ENCODE measurements at regions not wholly inside any gene's neighbourhood (a gene's known extent, or its start where the extent isn't known, plus 50 kb on each side); places are given as distances from the start of the nearest gene placed in this dataset.
A peak's percentile ranks its signal among the peaks of the same experiment; 100 is the strongest.

DNA sequence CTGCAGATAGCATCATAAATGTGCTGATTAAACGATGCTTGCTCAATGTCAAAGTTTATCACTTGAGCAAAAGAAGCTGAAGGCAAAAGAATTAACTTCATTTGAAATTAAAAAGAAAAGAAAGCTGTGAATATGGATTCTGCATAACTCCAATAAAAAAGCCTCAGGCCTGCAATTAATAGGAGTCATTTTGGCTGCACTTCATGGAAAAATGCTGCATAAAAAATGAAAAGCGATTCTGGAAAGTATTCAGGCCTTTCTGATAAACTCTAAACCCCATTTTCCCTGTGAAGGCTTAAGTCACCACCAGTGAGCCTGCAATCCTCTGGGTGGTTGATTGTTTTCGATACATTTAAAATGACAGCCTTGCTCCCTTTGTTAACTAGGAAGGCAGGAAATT, 1793.4 kb downstream of the SUCLG1 start:
- Mint-ChIP-seq H3K4me3 (no peak overlapping the region), H3K27ac (no peak overlapping the region), H3K4me1 (no peaks in the 10 kb centered on the region), H3K27me3 (no peaks in the 10 kb centered on the region), H3K9me3 (peaks cover 5 to 12% of the 10 kb centered on the region in 2 donors)
- ATAC-seq (no peak), DNase-seq (no peak)

DNA sequence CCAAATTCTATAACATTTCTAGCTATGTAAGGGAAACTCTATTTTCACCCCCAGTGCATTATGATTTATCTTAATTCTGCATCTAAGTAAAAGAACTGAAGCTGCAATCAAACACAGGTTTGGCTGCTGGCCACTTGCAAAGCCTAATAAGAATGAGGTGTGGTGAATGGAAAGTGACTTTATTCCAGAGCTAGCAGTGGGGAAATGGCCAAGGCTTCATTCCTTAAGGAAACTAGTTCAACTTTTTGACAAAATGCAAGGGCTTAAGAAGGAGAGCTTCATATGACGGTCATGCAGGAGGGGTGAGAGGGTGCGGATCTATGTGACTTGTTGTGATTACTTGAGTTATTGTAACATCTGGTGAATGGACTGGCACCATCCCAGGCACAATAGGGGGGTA, 1802.0 kb downstream of the SUCLG1 start:
- peaks cover 8 to 17% of the 10 kb centered on the region in 2 donors for H3K9me3 Mint-ChIP-seq
- no peaks in the 10 kb centered on the region for H3K4me1 Mint-ChIP-seq
- no peak overlapping the region for H3K27ac Mint-ChIP-seq
- no peaks in the 10 kb centered on the region for H3K27me3 Mint-ChIP-seq
- DNase-seq (no peak), ATAC-seq (no peak)
- H3K4me3 Mint-ChIP-seq = no peak overlapping the region

DNA sequence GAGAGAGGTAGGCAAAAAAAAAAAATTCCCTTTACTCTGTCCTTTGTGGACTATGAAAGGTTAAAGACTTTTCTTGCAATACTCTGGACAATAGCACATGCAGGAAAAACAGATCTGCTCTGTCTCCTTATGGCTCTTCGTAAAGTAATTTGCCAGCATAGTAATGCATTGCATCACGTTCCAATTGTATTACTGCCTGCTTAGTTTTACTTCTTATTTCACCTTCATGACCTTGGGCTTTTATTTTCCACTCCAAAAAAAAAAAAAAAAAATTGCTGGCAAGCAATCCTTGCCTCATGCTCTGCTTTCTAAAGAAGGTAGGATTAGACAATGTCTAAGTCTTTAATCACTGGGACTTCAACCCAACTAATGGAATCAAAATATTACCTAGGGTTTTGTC, 1802.7 kb downstream of the SUCLG1 start:
- ATAC-seq (no peak), DNase-seq (no peak)
- Mint-ChIP-seq H3K27ac (no peak overlapping the region), H3K27me3 (no peaks in the 10 kb centered on the region), H3K4me1 (no peaks in the 10 kb centered on the region), H3K4me3 (no peak overlapping the region), H3K9me3 (peaks cover 14 to 17% of the 10 kb centered on the region in 2 donors)

DNA sequence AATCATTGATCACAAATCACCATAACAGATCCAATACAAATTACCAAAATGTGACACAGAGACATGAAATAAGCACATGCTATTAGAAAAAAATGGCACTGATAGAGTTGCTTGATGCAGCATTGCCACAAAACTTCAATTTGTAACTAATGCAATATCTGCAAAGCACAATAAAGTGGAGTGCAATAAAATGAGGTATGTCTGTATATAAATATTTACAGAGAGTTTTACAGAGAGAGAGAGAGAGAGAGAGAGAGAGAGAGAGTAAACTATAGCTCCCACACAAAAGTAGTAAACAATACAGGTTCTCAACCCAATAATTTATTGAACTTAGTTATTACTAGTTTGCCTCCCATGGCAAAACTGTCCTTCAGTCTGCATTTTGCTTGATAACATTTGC, 1807.0 kb downstream of the SUCLG1 start:
- Mint-ChIP-seq H3K27me3 (no peaks in the 10 kb centered on the region), H3K4me3 (no peak overlapping the region), H3K27ac (no peak overlapping the region), H3K9me3 (peaks cover 10 to 27% of the 10 kb centered on the region in 2 donors), H3K4me1 (no peaks in the 10 kb centered on the region)
- ATAC-seq (no peak), DNase-seq (no peak)

DNA sequence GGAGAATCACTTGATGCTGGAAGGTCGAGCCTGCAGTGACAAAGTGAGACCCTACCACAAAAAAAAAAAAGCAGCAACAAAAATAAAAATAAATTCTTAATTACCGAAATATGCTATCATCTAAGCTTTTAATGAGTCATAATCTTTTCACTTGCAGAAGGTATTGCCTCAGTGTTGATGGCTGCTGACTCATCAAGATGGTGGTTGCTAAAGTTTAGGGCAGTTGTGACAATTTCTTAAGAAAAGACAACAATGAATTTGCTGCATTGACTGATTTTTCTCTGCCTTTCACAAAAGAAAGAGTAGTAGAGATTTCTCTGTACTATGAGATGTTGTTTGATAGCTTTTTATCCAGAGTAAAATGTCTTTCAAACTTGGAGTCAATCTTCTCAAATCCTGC, 1809.0 kb downstream of the SUCLG1 start:
- DNase-seq = no peak

DNA sequence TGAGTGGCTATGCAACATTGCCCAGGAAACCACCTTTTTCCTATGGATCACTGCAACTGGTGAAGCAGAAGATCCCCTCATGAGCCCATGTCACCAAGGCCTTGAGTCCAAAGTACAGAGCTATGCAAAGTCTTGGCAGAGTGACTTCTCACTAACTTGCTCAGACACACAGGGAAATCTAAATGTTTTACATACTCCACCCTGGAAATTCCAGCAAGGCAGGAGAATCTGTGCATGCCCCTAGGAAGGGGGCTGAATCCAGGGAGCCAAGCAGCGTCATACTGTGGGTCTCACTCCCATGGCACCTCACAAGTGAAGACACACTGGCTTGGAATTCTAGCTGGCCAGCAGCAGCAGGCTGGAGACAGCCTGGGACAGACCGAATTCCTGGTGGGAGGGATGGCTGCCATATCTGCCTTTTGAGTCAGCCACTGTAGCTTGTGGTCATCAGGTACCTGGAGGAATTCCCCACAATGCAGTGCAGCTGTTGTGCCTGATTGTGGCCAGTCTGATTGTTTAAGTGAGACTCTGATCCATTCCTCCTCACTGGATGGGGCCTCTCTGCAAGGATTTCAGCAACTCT, 1817.4 kb downstream of the SUCLG1 start:
- DNase-seq = no peak
- Mint-ChIP-seq H3K9me3 (peaks cover 29 to 38% of the 10 kb centered on the region in 2 donors), H3K27me3 (no peaks in the 10 kb centered on the region), H3K4me1 (no peaks in the 10 kb centered on the region), H3K27ac (no peak overlapping the region), H3K4me3 (no peak overlapping the region)
- ATAC-seq = no peak

More for the DNA sequence above, 1809.0 kb downstream of the SUCLG1 start:
- H3K9me3 Mint-ChIP-seq = peaks cover 14 to 25% of the 10 kb centered on the region in 2 donors
- no peak overlapping the region for H3K4me3 Mint-ChIP-seq
- H3K27me3 Mint-ChIP-seq = no peaks in the 10 kb centered on the region
- no peaks in the 10 kb centered on the region for H3K4me1 Mint-ChIP-seq
- no peak overlapping the region for H3K27ac Mint-ChIP-seq
- ATAC-seq = no peak

DNA sequence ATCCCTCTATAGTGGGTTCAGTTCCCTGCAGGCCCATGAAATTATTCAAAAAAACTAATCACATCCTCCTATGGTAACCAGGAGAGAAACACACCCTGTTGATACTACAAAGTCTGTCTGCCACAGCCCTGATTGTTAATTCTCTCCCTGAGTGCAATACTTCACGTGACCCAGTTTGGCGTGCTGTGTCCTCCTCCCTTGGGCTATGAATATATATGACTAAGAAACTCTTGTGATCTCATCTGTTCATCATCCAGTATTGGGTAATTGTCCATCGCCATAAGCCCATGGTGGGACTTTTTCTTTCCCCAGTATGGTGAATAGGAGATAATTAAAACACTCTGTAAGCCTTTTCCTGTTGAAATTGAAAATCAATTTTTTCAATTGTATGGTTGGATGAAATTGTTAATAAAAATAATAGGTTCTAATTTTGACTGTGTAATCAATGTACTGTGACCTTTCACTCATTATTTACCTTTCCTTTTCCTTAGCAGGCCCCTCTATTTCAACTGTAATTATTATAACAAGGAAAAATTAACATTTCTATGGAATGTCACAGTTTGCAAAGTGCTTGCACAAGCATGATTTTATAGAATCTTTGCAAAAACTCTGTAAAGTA, 1822.6 kb downstream of the SUCLG1 start:
- no peak for DNase-seq
- H3K9me3 Mint-ChIP-seq = peaks cover 19% of the 10 kb centered on the region in 2 donors
- H3K4me3 Mint-ChIP-seq = no peak overlapping the region
- no peaks in the 10 kb centered on the region for H3K27me3 Mint-ChIP-seq
- ATAC-seq = no peak
- H3K27ac Mint-ChIP-seq = no peak overlapping the region
- no peaks in the 10 kb centered on the region for H3K4me1 Mint-ChIP-seq

DNA sequence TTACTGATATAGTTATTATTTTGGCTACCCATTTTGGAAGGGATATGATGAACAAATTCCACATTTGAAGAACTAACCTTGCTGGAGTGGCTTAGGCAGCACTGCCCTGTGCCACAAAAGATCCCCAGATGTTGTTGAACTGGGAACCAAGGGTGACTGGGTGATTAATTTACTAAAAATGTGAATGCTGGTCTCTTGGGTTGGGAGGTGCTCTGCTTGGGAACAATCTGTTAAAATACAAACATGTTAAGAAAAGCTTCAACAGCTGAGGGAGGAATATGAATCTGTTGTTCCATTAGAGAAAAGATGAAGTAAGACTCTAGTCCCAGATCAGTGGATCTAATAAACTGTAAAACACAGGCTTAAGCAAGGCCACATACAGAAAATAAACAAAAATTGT, 1860.1 kb downstream of the SUCLG1 start:
- ATAC-seq (no peak), DNase-seq (no peak)
- H3K9me3 Mint-ChIP-seq = peaks cover 13 to 14% of the 10 kb centered on the region in 2 donors
- no peaks in the 10 kb centered on the region for H3K4me1 Mint-ChIP-seq
- H3K27ac Mint-ChIP-seq = no peak overlapping the region
- no peaks in the 10 kb centered on the region for H3K27me3 Mint-ChIP-seq
- no peak overlapping the region for H3K4me3 Mint-ChIP-seq

DNA sequence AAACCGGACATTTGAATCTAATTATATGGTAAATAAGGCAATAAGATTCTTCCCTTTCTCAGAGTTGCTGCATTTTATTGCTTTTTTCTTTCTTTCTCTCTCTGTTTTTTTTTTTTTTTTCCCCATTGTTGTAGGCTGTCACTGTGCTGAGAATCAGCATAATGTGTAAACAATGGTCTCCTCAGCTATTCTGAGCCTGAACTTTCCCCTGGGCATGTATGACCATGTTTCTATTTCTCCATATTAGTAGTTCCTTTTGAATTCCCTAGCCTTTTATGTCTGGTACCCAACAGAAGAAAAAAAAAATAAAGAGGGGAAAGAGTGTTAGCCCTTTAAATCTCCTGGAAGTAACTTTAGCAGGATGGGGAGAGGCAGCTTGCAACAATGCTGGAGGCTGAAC, 1862.5 kb downstream of the SUCLG1 start:
- DNase-seq = no peak
- Mint-ChIP-seq H3K4me3 (no peak overlapping the region), H3K4me1 (no peaks in the 10 kb centered on the region), H3K9me3 (peaks cover 13 to 14% of the 10 kb centered on the region in 2 donors), H3K27ac (no peak overlapping the region), H3K27me3 (no peaks in the 10 kb centered on the region)
- ATAC-seq = no peak

DNA sequence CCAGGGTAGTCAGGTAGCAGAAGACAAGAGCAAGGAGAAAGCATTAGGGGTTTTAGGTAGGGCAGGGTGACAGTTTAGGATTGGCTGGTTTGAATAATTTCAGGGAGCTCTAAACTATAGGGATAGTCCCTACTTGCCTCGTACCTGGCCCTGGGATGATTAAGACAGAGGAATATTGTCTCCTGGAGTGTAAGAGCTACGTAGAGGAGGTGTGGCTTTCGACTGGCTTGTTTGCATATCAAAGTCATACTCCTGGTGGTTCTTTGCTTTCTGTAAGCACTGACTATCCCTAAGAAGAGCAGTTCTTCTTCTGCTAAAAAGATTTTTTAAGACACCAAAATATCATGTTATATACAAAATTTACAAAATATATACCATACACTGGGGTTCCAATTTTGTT, 1867.4 kb downstream of the SUCLG1 start:
- Mint-ChIP-seq H3K9me3 (peaks cover 11% of the 10 kb centered on the region in 2 donors), H3K4me3 (no peak overlapping the region), H3K27me3 (no peaks in the 10 kb centered on the region), H3K4me1 (no peaks in the 10 kb centered on the region), H3K27ac (no peak overlapping the region)
- ATAC-seq (no peak), DNase-seq (no peak)

DNA sequence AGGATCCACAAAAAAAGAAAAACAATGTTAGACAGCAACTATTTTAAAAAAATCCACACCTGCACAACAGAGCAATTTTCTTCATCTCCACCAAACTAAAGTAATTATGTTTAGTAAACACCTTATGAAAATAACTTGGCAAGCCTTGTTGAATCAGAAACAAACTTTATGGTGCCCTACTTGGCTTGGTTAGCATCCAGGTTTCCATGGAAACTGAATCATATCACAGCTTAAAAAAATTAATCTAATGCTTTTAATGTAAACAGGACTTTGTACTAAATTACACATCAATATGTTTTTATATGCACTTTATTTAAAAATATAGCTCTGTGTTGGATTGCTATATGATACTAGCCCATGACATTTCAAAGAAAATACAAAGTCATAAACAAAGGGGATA, 1882.4 kb downstream of the SUCLG1 start:
- Mint-ChIP-seq H3K4me1 (no peaks in the 10 kb centered on the region), H3K27me3 (no peaks in the 10 kb centered on the region), H3K4me3 (no peak overlapping the region), H3K27ac (no peak overlapping the region), H3K9me3 (peaks cover 11 to 16% of the 10 kb centered on the region in 2 donors)
- ATAC-seq (no peak), DNase-seq (no peak)

DNA sequence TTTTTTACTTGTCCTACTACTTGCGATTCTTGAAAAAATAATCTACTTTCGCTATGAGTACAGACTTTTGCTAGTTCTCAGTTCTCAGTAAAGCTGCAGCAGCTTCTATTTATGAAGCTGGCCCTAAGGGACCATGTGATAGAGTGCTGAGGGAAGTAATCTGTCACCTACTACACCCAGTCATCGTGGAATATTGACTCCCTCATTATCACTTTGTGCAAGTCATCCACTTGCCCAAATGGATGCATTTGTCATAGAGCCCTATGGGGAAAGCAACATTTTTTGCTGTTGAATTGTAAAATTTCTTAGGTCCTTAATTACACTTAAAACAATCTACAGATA, 1919.8 kb downstream of the SUCLG1 start:
- peaks cover 7 to 16% of the 10 kb centered on the region in 2 donors for H3K9me3 Mint-ChIP-seq
- no peaks in the 10 kb centered on the region for H3K27me3 Mint-ChIP-seq

DNA sequence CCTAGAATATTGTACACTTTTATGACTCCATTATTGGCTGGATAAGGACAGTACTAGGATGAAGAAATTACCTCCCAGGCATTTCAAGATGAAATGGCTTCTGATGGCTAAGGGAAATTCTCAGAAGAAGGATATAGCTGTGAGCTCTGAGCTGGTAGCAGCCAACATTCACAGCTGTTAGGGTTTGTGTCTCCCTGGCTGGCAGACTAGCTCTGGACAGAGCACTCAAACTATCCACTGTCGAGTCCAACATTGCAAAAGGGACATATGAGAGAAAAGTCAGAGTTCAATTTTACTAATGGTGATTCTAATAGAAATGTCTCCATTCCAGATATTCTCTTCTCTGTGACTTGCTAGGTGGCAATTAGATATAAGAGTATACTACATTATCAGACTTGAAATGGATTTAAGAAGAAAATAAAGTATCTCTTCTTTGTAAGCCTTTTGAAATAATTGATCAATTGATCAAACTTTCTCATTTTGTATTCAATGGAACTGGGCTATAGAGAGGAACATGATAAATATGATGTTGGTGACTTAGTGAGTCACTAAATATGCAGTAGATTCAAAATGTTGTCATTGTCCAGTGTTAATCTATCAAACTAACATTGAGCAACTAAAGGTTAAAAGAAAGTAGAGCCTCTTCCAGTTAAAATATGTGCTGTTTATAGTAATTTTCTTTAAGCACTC, 1920.3 kb downstream of the SUCLG1 start:
- DNase-seq (no peak), ATAC-seq (no peak)
- H3K27ac Mint-ChIP-seq = no peak overlapping the region
- H3K9me3 Mint-ChIP-seq = peaks cover 7 to 16% of the 10 kb centered on the region in 2 donors
- H3K4me1 Mint-ChIP-seq = no peaks in the 10 kb centered on the region
- H3K4me3 Mint-ChIP-seq = no peak overlapping the region
- H3K27me3 Mint-ChIP-seq = no peaks in the 10 kb centered on the region

More for the DNA sequence above, 1919.8 kb downstream of the SUCLG1 start:
- no peak overlapping the region for H3K4me3 Mint-ChIP-seq
- DNase-seq (no peak), ATAC-seq (no peak)
- H3K4me1 Mint-ChIP-seq = no peaks in the 10 kb centered on the region
- no peak overlapping the region for H3K27ac Mint-ChIP-seq

DNA sequence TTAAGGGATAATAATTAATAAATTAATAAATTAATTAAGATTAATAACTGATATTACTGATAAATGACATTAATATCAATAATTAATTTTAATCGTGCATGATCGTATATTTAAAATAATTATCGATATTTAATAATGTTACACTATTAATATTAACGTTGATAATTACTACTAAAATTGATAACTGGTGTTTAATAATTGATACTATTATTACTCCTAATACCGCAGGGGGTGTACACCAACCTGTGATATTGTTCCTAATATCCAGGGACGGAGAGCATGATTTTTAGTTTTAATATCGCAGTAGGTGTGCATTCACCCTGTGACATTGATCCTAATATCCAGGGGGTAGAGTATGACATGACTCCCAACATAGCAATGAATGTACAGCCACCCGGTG, 1930.8 kb downstream of the SUCLG1 start:
- Mint-ChIP-seq H3K27ac (no peak overlapping the region), H3K9me3 (peaks cover 11 to 26% of the 10 kb centered on the region in 2 donors), H3K4me1 (no peaks in the 10 kb centered on the region), H3K4me3 (no peak overlapping the region), H3K27me3 (no peaks in the 10 kb centered on the region)
- ATAC-seq = no peak
- no peak for DNase-seq

DNA sequence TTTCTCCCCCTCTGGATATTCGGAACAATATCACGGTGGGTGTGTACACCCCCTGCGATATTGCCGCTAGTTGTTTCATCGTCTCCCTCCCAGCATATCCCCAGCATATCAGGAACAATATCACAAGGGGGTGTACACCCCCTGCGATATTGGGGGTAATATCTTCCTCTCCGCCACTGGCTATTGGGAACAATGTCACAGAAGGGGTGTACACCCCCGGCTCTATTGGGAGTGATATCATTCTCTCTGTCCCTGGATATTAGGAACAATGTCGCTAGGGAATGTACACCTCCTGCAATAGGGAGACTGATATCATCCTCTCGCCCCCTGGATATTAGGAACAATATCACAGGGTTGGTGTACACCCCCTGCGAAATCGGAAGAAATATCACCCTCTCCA, 1932.0 kb downstream of the SUCLG1 start:
- peak; percentile 29 for ATAC-seq

DNA sequence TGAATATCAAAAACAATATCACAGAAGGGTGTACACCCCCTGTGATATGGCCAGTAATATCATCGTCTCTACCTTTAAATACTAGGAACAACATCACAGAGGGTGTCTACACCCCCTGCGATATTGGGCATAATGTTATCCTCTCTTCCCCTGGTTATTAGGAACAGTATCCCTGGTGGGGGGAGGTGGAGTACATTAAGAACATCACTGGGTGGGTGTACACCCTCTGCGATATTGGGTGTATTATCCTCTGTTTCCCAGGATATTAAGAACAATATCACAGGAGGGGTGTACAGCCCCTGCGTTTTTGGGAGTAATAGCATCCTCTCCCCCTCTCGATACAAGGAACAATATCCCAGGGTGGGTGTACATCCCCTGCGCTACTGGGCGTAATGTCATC, 1932.8 kb downstream of the SUCLG1 start:
- Mint-ChIP-seq H3K4me1 (no peaks in the 10 kb centered on the region), H3K27ac (no peak overlapping the region), H3K27me3 (no peaks in the 10 kb centered on the region), H3K9me3 (peaks cover 11 to 33% of the 10 kb centered on the region in 2 donors), H3K4me3 (no peak overlapping the region)
- DNase-seq (no peak), ATAC-seq (peak; percentile 61)

More for the DNA sequence above, 1932.0 kb downstream of the SUCLG1 start:
- H3K4me3 Mint-ChIP-seq = no peak overlapping the region
- H3K9me3 Mint-ChIP-seq = peaks cover 11 to 33% of the 10 kb centered on the region in 2 donors
- no peaks in the 10 kb centered on the region for H3K4me1 Mint-ChIP-seq
- no peak overlapping the region for H3K27ac Mint-ChIP-seq
- H3K27me3 Mint-ChIP-seq = no peaks in the 10 kb centered on the region
- DNase-seq = no peak

All from stimulated activated naive CD8-positive, alpha-beta T cell treated with anti-CD3 and anti-CD28 coated beads, Interleukin-15, amount 100 ng/mL, for 72 hours (primary cell).